ENCODE measurements at regions not wholly inside any gene's neighbourhood (a gene's known extent, or its start where the extent isn't known, plus 50 kb on each side); places are given as distances from the start of the nearest gene placed in this dataset.

DNA sequence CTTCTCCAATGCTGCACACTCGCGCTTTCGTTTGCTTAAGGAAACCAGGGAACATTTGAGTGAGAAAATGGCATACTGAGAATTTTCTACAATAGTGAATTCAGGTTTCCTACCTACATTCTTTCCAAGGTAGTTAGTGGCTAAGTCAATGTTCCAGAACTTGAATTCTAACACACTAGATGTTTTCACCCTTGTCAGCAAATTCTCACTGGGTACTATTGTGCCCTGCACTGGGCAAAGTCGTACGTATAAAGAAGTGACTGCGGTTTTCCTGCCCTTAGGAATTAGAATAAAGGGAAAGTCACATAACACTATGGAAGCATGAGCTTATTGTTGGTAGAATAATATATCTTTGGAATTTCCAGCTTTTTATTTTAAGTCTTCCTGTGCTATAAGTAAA is 119.2 kb upstream of the TNFSF11 start:
- DNase-seq (ENCODE audit: extremely low spot score) = no peak
- ChIA-PET CTCF (no interaction called here), POLR2A (no interaction called here)
- TF ChIP-seq SUZ12 (IDR thresholded peaks at IDR 0.05) (no peak), FOXM1 (IDR thresholded peaks at IDR 0.05; ENCODE audit: borderline replicate concordance) (no peak), SP1 (IDR thresholded peaks at IDR 0.05) (no peak), ARNT (IDR thresholded peaks at IDR 0.05) (no peak), FOXA1 (IDR thresholded peaks at IDR 0.05) (no peak), TARDBP (IDR thresholded peaks at IDR 0.05) (no peak), CTBP1 (IDR thresholded peaks at IDR 0.05; ENCODE audit: borderline replicate concordance) (no peak), LEF1 (IDR thresholded peaks at IDR 0.05; ENCODE audit: borderline replicate concordance) (no peak), ZNF384 (IDR thresholded peaks at IDR 0.05) (no peak), L3MBTL2 (conservative IDR thresholded peaks at IDR 0.05) (no peak), FOXK2 (IDR thresholded peaks at IDR 0.05) (no peak), ELF4 (IDR thresholded peaks at IDR 0.05) (no peak), HDGF (IDR thresholded peaks at IDR 0.05; ENCODE audit: borderline replicate concordance) (no peak), BHLHE40 (IDR thresholded peaks at IDR 0.05; ENCODE audit: borderline replicate concordance) (no peak), NFRKB (IDR thresholded peaks at IDR 0.05) (no peak)
- TF ChIP-seq, protein P1, sequence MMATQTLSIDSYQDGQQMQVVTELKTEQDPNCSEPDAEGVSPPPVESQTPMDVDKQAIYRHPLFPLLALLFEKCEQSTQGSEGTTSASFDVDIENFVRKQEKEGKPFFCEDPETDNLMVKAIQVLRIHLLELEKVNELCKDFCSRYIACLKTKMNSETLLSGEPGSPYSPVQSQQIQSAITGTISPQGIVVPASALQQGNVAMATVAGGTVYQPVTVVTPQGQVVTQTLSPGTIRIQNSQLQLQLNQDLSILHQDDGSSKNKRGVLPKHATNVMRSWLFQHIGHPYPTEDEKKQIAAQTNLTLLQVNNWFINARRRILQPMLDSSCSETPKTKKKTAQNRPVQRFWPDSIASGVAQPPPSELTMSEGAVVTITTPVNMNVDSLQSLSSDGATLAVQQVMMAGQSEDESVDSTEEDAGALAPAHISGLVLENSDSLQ (IDR thresholded peaks at IDR 0.05) = no peak

DNA sequence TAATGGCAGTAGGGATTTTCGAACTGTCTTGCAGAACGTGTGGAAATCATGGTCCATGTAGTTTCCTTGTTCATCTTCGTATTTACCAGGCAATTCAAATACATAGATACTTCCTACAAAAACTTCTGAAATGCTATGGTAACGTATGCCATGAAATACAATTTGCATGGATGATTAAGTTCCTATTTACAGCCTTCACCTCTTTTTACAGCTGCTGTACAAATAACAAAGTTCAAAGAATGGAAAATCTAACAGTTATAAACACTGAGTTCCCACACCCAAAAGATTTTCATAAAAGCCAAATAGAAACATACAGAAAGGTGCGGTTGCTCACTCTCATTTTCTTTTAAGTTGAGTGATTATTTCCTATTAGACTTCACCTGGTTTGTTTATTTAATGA is 115.8 kb upstream of the TNFSF11 start:
- POLR2A ChIA-PET = no interaction called here
- no peak for TF ChIP-seq FOXK2 (IDR thresholded peaks at IDR 0.05)
- no peak for TF ChIP-seq HDGF (IDR thresholded peaks at IDR 0.05; ENCODE audit: borderline replicate concordance)
- TF ChIP-seq FOXA1 (IDR thresholded peaks at IDR 0.05) = no peak
- no peak for TF ChIP-seq CTBP1 (IDR thresholded peaks at IDR 0.05; ENCODE audit: borderline replicate concordance)
- no peak for TF ChIP-seq ARNT (IDR thresholded peaks at IDR 0.05)
- no peak for TF ChIP-seq SP1 (IDR thresholded peaks at IDR 0.05)
- TF ChIP-seq BHLHE40 (IDR thresholded peaks at IDR 0.05; ENCODE audit: borderline replicate concordance) = no peak
- no peak for TF ChIP-seq ZNF384 (IDR thresholded peaks at IDR 0.05)
- no peak for TF ChIP-seq NFRKB (IDR thresholded peaks at IDR 0.05)
- no peak for TF ChIP-seq SUZ12 (IDR thresholded peaks at IDR 0.05)
- no peak for TF ChIP-seq ELF4 (IDR thresholded peaks at IDR 0.05)
- TF ChIP-seq LEF1 (IDR thresholded peaks at IDR 0.05; ENCODE audit: borderline replicate concordance) = no peak
- no peak for TF ChIP-seq TARDBP (IDR thresholded peaks at IDR 0.05)
- TF ChIP-seq, protein P1 (IDR thresholded peaks at IDR 0.05) = no peak
- no peak for TF ChIP-seq FOXM1 (IDR thresholded peaks at IDR 0.05; ENCODE audit: borderline replicate concordance)
- TF ChIP-seq L3MBTL2 (conservative IDR thresholded peaks at IDR 0.05) = no peak

DNA sequence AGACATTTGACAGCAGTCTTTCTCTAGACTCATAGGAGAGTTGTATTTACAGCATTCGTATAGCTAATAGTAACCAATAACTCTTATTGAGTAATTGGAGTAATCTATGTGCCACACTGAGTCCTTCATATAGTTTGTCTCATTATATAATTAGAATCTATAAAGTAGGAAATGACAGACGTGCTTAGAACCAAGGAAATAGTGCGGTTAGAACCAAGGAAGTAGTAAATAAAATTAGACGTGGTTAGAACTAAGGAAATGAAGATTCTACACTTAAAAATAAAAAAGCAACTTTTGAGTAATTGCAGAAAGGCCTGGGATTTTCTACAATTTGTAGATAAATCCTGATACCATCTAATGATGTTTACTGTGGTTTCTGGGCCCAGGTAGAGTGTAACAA is 107.8 kb upstream of the TNFSF11 start:
- ChIA-PET POLR2A (no interaction called here), CTCF (no interaction called here)
- no peak for TF ChIP-seq ZNF384 (IDR thresholded peaks at IDR 0.05)
- no peak for TF ChIP-seq BHLHE40 (IDR thresholded peaks at IDR 0.05; ENCODE audit: borderline replicate concordance)
- no peak for TF ChIP-seq CTBP1 (IDR thresholded peaks at IDR 0.05; ENCODE audit: borderline replicate concordance)
- TF ChIP-seq FOXM1 (IDR thresholded peaks at IDR 0.05; ENCODE audit: borderline replicate concordance) = no peak
- TF ChIP-seq L3MBTL2 (conservative IDR thresholded peaks at IDR 0.05) = no peak
- TF ChIP-seq SP1 (IDR thresholded peaks at IDR 0.05) = no peak
- no peak for TF ChIP-seq SUZ12 (IDR thresholded peaks at IDR 0.05)
- TF ChIP-seq NFRKB (IDR thresholded peaks at IDR 0.05) = no peak
- TF ChIP-seq TARDBP (IDR thresholded peaks at IDR 0.05) = no peak
- TF ChIP-seq FOXK2 (IDR thresholded peaks at IDR 0.05) = no peak
- no peak for TF ChIP-seq ELF4 (IDR thresholded peaks at IDR 0.05)
- no peak for TF ChIP-seq HDGF (IDR thresholded peaks at IDR 0.05; ENCODE audit: borderline replicate concordance)
- TF ChIP-seq LEF1 (IDR thresholded peaks at IDR 0.05; ENCODE audit: borderline replicate concordance) = no peak
- TF ChIP-seq, protein P1 (IDR thresholded peaks at IDR 0.05) = no peak
- TF ChIP-seq FOXA1 (IDR thresholded peaks at IDR 0.05) = no peak
- no peak for DNase-seq (ENCODE audit: extremely low spot score)

More for the DNA sequence above, 115.8 kb upstream of the TNFSF11 start:
- CTCF ChIA-PET = no interaction called here
- no peak for DNase-seq (ENCODE audit: extremely low spot score)

DNA sequence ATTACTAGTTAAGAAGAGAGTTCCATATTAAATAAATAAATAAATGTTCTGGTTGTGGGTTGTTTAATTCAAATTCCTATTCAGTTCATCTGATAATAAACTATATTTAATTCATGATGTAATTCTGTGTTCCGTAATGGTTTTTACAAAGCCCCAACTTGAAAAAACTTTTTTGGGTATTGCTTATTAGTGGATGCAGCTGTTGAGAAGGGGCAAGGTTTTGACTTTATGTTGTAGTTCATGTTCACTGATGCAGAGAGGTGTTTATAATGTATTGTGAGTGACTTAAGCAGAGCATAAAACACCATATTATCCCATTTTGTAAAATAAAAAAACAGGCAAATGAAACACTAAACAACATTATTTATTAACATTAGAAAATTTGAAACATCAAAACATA is 107.3 kb upstream of the TNFSF11 start:
- ChIA-PET POLR2A (no interaction called here), CTCF (interaction anchor here (0.8 kb wide), 1 partner anchor 1218 kb away, joined by 4 read pairs; no protein-coding TSS in a partner anchor)
- TF ChIP-seq NFRKB (IDR thresholded peaks at IDR 0.05) (no peak), FOXK2 (IDR thresholded peaks at IDR 0.05) (no peak), HDGF (IDR thresholded peaks at IDR 0.05; ENCODE audit: borderline replicate concordance) (no peak), LEF1 (IDR thresholded peaks at IDR 0.05; ENCODE audit: borderline replicate concordance) (no peak), CTBP1 (IDR thresholded peaks at IDR 0.05; ENCODE audit: borderline replicate concordance) (no peak), TARDBP (IDR thresholded peaks at IDR 0.05) (no peak), ZNF384 (IDR thresholded peaks at IDR 0.05) (no peak), L3MBTL2 (conservative IDR thresholded peaks at IDR 0.05) (no peak), SP1 (IDR thresholded peaks at IDR 0.05) (no peak), FOXA1 (IDR thresholded peaks at IDR 0.05) (no peak), FOXM1 (IDR thresholded peaks at IDR 0.05; ENCODE audit: borderline replicate concordance) (no peak), BHLHE40 (IDR thresholded peaks at IDR 0.05; ENCODE audit: borderline replicate concordance) (no peak)
- TF ChIP-seq, protein P1 (IDR thresholded peaks at IDR 0.05) = no peak
- DNase-seq (ENCODE audit: extremely low spot score) = no peak

DNA sequence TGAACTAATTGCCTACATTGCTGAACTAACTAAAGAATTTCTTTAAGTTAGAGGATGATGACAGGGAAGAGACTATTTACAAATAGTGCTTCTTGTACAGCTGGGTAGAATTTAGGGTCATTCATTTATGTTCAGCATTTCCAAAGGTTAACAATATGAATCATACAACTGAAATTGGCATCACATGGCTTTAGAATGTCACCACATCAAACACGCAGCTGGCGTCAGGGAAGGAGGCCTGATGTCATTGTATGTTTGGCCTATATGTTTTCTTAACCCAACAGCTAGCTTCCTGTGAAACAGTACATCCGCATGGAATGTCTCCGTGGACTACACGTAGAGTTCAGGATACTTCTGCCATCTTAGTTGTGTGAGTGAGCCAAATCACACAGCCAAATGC is 99.0 kb upstream of the TNFSF11 start:
- TF ChIP-seq L3MBTL2 (conservative IDR thresholded peaks at IDR 0.05) (no peak), TARDBP (IDR thresholded peaks at IDR 0.05) (no peak), LEF1 (IDR thresholded peaks at IDR 0.05; ENCODE audit: borderline replicate concordance) (no peak), ZNF384 (IDR thresholded peaks at IDR 0.05) (no peak), SUZ12 (IDR thresholded peaks at IDR 0.05) (no peak), FOXM1 (IDR thresholded peaks at IDR 0.05; ENCODE audit: borderline replicate concordance) (no peak), CTBP1 (IDR thresholded peaks at IDR 0.05; ENCODE audit: borderline replicate concordance) (no peak), SP1 (IDR thresholded peaks at IDR 0.05) (no peak), FOXA1 (IDR thresholded peaks at IDR 0.05) (no peak), HDGF (IDR thresholded peaks at IDR 0.05; ENCODE audit: borderline replicate concordance) (no peak), FOXK2 (IDR thresholded peaks at IDR 0.05) (no peak), BHLHE40 (IDR thresholded peaks at IDR 0.05; ENCODE audit: borderline replicate concordance) (no peak), ARNT (IDR thresholded peaks at IDR 0.05) (no peak), NFRKB (IDR thresholded peaks at IDR 0.05) (no peak), ELF4 (IDR thresholded peaks at IDR 0.05) (no peak)
- TF ChIP-seq, protein P1 (IDR thresholded peaks at IDR 0.05) = no peak
- ChIA-PET POLR2A (no interaction called here), CTCF (no interaction called here)
- DNase-seq (ENCODE audit: extremely low spot score) = no peak

All from HEK293T (cell line).